ENCODE measurements at regions not wholly inside any gene's neighbourhood (a gene's known extent, or its start where the extent isn't known, plus 50 kb on each side); places are given as distances from the start of the nearest gene placed in this dataset.
"Not testable (repeated sequence)": the region's sequence is repeated elsewhere in the genome, so short reads cannot be mapped to it uniquely, and the experiment has no call there.

DNA sequence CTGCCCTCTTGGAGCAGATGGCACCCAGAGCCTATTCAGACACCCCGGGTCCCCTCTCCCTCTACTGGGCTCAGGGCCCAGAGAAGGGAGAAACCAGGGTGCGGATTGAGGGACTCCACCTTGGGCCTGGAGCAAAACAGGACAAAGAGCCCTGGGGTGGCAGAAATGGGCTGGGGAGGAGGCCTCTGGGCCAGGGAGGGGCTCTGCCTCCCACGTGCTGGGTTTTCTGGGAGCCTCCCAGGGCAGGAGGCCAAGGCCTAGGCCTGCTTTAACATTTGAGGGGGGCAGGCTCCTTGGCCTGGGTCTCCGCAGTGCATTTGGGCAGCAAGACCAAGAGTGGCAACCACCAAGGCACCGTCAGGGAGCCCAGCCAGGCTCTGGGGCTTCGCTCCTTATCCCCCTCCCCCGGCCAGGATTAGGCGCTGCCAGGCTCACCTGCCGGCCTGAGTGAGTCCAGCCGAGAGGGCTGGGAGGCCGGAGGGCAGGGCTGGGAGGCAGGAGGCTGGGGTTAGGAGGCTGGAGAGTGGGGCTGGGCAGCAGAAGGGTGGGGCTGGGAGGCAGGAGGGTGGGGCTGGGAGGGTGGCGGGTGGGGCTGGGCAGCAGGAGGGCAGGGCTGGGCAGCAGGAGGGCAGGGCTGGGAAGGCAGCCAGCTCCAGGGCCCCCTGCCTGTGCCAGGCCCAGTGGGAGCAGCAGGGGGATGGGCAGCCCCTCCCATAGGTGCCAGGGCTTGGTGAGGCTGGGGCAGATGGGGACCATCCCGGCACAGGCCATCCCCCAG, 101.8 kb upstream of the EIF5 start:
- peak; percentile 50 for DNase-seq

- peak; percentile 18 for DNase-seq
Measured at GRCh38 chr14:103232831-103233319, 101.2 kb upstream of the EIF5 start.

- no peak for DNase-seq
Measured at GRCh38 chr14:103233328-103233727, 100.7 kb upstream of the EIF5 start.

DNA sequence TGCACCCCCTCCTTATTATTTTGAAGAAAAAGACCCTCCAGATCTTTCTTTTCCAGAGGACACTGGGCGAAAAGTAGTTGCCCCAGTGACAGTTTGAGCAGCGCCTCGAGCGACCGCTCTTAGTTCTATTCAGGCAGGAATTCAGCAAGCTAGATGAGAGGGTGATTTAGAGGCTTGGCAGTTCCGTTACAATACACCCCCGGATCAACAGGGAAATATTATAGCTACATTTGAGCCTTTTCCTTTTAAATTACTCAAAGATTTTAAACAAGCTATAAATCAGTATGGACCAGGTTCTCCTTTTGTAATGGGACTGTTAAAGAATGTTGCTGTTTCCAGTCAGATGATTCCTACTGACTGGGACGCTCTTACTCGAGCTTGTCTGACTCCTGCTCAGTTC, 99.2 kb upstream of the EIF5 start:
- DNase-seq, result not testable (repeated sequence)

GRCh38 chr14:103235506-103235905, 98.5 kb upstream of the EIF5 start:
- not testable (repeated sequence) for DNase-seq

- no peak for DNase-seq
Measured at GRCh38 chr14:103239751-103240150, 94.3 kb upstream of the EIF5 start.

DNA sequence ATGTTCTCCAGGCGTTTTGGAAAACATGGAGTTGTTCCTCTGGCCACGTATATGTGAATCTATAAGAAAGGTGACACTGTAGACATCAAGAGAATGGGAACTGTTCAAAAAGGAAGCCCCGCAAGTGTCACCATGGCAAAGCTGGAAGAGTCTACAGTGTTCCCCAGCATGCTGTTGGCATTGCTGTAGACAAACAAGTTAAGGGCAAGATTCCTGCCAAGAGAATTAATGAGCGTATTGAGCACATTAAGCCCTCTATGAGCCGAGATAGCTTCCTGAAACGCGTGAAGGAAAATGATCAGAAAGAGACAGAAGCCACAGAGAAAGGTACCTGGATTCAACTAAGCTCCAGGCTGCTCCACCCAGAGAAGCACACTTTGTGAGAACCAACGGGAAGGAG, 92.5 kb upstream of the EIF5 start:
- no peak for DNase-seq

GRCh38 chr14:103243764-103244737, 90.0 kb upstream of the EIF5 start:
- no peak for DNase-seq

- not testable (repeated sequence) for DNase-seq
Measured at GRCh38 chr14:103245624-103246031, 88.4 kb upstream of the EIF5 start.

GRCh38 chr14:103246070-103246469, 88.0 kb upstream of the EIF5 start:
- no peak for DNase-seq

DNA sequence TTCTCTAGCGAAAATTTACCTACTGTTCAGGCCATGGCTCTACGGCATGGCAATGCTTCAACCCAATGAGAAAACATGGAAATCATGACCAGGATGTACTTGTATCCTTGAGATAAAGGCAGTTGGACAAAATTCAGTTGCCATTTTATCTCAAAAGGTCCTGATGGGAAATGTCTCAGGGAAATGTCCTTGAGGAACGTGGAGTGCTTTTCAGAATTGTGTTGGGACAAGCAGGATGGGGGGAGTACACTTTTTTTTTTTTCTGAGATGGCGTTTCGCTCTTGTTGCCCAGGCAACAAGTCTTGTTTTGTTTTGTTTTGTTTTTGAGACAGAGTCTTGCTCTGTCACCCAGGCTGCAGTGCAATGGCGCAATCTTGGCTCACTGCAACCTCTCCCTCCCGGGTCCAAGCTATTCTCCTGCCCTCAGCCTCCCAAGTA, 86.8 kb upstream of the EIF5 start:
- no peak for DNase-seq

DNA sequence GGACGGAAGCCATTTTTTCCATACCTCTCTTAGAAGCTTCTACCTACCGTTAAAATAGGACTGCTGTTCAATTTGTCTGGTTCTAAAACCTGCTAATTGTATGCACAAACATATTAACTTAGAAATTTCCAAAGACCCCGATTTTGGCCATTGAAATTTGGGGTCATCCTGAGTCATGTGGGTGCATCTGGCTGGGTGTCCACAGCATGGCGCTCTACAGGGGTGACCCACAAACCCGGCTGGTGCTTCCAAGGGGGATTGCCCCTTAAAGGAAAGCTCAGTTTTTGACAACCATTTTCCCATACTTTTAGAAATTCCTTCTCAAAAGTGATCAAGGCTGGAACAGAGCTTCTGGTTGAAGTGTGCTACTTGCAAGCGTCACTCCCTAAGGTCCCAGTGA, 83.9 kb upstream of the EIF5 start:
- no peak for DNase-seq

DNA sequence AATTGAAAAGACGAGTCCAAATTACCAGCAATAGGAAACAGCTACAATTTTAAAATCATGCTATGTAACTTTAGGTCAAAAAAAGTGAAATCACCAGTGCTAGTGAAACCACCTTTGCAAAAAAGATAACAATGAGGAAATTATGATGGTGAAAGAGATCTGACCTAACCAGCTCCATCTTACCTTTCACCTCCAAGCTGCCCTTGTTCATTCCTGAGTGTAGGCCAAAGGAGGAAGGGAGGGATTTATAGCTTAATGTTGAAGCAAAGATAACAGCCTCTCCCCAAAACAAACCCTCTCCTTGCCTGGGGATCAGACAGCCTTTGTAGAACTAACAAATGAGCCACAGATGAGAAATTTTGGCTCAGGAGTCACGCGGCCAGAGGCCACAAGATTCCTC, 83.2 kb upstream of the EIF5 start:
- DNase-seq, result no peak

DNA sequence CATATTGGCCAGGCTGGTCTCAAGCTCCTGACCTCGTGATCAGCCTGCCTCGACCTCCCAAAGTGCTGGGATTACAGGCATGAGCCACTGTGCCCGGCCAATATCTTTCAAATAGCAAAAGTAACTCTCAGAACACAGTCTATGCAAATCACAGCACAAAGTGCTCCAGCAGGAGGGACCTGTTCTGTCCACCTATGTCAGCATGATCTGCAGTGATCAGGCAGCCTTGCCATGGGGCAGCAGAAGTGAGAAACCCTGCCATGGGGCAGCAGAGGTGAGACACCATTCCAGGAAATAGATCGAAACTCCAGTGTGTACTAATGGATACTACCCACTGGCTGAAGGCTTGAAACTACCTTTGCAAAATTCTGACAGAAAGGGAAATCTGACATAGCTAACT, 78.5 kb upstream of the EIF5 start:
- no peak for DNase-seq

DNA sequence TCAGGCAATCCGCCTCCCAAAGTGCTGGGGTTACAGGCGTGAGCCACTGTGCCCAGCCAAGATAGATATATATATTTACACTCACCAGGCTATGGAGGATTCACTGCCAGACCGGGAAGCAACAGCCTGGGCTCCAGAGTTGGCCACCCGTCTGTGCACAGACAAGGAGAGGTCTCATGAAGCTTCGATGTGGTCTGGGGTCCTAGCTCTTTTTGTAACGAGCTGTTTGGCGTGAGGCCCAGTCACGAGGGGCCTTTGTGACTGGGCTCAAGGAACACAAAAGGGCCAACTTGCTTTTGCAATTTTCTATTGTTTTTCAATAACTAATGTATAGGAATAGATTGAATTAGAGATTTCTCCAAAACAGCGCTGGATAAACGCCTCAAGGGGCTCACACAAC, 77.6 kb upstream of the EIF5 start:
- no peak for DNase-seq

DNA sequence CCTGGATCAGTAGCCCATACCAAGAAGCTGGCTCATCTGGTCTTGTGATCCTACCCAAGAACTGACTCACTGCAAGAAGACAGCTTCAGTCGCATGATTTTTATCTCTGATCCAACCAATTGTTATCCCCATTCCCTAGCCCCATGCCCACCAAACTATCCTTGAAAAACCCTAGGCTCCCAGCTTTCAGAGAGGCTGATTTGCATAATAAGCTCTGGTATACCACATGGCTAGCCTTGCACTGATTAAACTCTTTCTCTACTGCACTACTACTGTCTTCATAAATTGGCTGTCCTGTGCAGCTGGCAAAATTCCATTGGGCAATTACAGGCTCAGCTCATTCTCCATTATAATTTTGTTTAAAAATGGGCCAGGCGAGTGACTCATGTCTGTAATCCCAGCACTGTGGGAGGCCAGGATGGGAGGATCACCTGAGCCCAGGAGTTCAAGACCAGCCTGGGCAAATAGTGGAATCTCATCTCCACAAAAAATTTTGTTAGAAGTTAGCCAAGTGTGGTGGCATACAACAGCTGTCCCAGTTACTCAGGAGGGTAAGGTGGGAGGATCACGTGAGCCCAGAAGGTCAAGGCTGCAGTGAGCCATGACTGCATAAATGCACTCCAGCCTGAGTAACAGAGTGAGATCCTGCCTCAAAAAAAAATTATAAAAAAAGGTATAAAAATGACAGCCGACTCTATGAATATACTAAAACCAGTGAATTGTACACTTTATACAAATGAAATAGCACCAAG, 76.7 kb upstream of the EIF5 start:
- DNase-seq, result no peak

- no peak for DNase-seq
Measured at GRCh38 chr14:103258211-103258610, 75.8 kb upstream of the EIF5 start.

DNA sequence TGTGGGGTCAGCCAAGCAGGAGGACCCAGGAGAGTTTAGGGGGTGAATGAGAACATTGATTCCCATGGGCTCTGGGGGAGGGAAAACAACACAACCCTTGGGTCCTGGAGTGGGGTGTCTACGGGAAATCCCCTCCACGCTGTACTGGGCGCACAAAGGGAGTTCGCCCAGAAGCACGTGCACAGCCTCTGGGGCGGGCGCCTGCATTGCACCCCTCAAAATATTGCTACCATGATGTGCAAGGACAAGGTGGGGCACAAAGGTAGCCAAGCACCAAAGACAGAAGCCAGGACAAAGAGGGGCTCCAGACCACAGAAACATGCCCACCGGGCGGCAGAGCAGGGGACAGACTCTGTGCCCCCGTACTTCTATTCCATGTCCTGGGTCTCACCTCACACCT, 74.9 kb upstream of the EIF5 start:
- DNase-seq, result no peak

DNA sequence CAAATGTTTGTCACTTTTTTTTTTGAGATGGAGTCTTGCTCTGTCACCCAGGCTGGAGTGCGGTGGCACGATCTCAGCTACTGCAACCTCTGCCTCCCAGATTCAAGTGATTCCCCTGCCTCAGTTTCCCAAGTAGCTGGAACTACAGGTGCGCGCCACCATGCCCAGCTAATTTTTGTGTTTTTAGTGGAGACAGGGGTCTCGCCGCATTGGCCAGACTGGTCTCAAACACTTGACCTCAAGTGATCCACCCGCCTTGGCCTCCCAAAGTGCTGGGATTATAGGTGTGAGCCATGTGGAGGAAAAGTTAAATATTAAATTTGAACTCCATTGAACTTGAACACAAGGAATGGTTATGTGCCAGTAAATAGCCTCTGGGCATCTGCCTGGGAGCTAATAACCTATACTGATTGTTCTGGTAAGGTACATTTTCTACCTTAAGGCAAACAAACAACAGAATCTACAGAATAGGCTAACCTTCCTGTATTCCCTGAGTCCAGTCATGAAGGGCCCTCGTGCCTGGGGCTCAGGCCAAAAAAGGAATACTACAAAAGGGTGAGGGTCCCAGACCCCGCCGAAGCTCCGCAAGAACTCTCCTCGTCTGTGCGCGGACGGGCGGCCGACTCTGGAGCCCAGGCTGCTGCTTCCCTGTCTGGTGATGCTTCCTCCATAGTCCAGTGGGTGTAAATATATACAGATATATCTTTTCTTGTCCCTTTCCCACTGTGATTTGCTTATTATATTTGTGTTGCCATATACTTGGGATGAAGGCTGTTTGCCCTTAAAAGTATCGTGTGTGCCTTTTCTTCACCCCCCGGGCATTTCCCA, 74.0 kb upstream of the EIF5 start:
- DNase-seq, result no peak

- no peak for DNase-seq
Measured at GRCh38 chr14:103260629-103261124, 73.4 kb upstream of the EIF5 start.

DNA sequence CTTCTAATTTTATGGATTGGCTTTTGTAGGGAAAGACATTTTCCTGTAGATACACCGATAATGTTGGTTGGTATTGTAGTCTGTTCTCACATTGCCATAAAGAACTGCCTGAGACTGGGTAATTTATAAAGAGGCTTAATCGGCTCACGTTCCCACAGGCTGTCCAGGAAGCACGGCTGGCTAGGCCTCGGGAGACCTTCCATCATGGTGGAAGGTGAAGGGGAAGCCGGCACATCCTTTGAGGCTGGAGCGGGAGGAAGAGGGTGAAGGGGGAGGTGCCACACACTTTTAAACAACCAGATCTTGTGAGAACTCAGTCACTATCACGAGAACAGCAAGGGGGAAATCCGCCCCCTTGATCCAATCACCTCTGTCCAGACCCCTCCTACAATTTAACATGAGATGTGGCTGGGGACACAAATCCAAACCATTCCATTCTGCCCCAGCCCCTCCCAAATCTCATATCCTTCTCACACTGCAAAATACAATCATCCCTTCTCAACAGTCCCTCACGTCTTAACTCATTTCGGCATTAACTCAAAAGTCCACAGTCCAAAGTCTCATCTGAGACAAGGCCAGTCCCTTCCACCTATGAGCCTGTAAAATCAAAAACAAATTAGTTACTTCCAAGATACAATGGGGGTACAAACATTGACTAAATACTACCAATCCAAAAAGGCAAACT, 66.7 kb upstream of the EIF5 start:
- no peak for DNase-seq
